ENCODE measurements at regions not wholly inside any gene's neighbourhood (a gene's known extent, or its start where the extent isn't known, plus 50 kb on each side); places are given as distances from the start of the nearest gene placed in this dataset.
A peak's percentile ranks its signal among the peaks of the same experiment; 100 is the strongest.

GRCh38 chr9:108282872-108283271 lies 572.9 kb downstream of the ACTL7B start:
- Histone ChIP-seq H3K27ac (ENCODE audit: low read depth, low read length) (no peak overlapping the region), H3K9ac (ENCODE audit: low read length) (no peak overlapping the region), H3K27me3 (ENCODE audit: control insufficient read depth in 1 of 2, insufficient read depth in 2 of 2, low read length in 2 of 2) (no peaks in the 10 kb centered on the region), H3K4me3 (ENCODE audit: low read depth in 1 of 2, low read length in 2 of 2) (no peak overlapping the region), H3K36me3 (ENCODE audit: insufficient read depth, low read length) (no peaks in the 10 kb centered on the region), H3K4me1 (ENCODE audit: insufficient read depth, low read length) (peaks cover 15% of the 10 kb centered on the region), H3K9me3 (ENCODE audit: low read length) (no peaks in the 10 kb centered on the region)

DNA sequence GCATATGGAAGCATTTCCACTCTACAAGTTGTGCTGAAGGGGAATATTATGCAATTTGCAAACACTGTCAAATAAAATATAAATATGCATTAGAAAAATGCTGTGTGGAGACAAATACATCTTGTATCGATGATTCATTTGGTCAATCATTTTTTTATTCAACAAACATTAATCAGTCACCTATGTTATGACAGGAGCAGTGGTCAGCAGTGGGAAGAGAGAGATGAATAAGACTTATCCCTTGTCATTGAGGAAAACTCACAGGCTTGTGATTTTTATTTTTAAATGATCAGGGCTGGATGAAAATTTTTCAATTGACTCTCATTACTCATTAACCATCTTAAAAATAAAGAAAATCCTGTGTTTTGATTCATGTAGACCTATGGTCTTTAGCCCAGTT lies 574.1 kb downstream of the ACTL7B start:
- H3K36me3 ChIP-seq (ENCODE audit: insufficient read depth, low read length), result no peaks in the 10 kb centered on the region
- no peaks in the 10 kb centered on the region for H3K9me3 ChIP-seq (ENCODE audit: low read length)
- no peak overlapping the region for H3K27ac ChIP-seq (ENCODE audit: low read depth, low read length)
- no peaks in the 10 kb centered on the region for H3K27me3 ChIP-seq (ENCODE audit: control insufficient read depth in 1 of 2, insufficient read depth in 2 of 2, low read length in 2 of 2)
- H3K9ac ChIP-seq (ENCODE audit: low read length), result no peak overlapping the region
- H3K4me1 ChIP-seq (ENCODE audit: insufficient read depth, low read length), result peaks cover 15% of the 10 kb centered on the region
- no peak overlapping the region for H3K4me3 ChIP-seq (ENCODE audit: low read depth in 1 of 2, low read length in 2 of 2)

GRCh38 chr9:108278341-108278740 lies 577.4 kb downstream of the ACTL7B start:
- no peak overlapping the region for H3K27ac ChIP-seq (ENCODE audit: low read depth, low read length)
- H3K27me3 ChIP-seq (ENCODE audit: control insufficient read depth in 1 of 2, insufficient read depth in 2 of 2, low read length in 2 of 2), result no peaks in the 10 kb centered on the region
- H3K4me1 ChIP-seq (ENCODE audit: insufficient read depth, low read length), result peaks cover 3% of the 10 kb centered on the region
- no peaks in the 10 kb centered on the region for H3K9me3 ChIP-seq (ENCODE audit: low read length)
- H3K4me3 ChIP-seq (ENCODE audit: low read depth in 1 of 2, low read length in 2 of 2), result no peak overlapping the region
- no peaks in the 10 kb centered on the region for H3K36me3 ChIP-seq (ENCODE audit: insufficient read depth, low read length)
- no peak overlapping the region for H3K9ac ChIP-seq (ENCODE audit: low read length)

DNA sequence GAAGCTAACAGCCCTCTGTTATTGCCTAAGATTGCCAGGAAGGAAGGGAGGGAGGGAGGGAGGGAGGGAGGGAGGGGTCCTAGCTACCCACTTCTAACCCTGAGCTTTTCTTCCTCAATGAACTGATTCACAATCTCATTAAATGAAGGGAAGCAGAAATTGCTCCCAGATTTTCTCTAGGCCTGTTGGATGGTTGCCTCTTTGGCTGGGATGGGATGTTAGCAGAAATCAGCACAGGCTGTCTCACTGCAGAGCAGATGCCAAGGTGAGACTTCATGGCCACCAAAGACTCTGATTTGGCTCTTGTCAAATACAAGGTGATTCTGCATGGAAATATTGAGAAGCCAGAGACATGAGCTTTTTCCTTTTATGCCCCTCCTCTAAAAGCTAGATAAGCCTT lies 578.6 kb downstream of the ACTL7B start:
- no peaks in the 10 kb centered on the region for H3K36me3 ChIP-seq (ENCODE audit: insufficient read depth, low read length)
- H3K9me3 ChIP-seq (ENCODE audit: low read length), result no peaks in the 10 kb centered on the region
- no peak overlapping the region for H3K4me3 ChIP-seq (ENCODE audit: low read depth in 1 of 2, low read length in 2 of 2)

DNA sequence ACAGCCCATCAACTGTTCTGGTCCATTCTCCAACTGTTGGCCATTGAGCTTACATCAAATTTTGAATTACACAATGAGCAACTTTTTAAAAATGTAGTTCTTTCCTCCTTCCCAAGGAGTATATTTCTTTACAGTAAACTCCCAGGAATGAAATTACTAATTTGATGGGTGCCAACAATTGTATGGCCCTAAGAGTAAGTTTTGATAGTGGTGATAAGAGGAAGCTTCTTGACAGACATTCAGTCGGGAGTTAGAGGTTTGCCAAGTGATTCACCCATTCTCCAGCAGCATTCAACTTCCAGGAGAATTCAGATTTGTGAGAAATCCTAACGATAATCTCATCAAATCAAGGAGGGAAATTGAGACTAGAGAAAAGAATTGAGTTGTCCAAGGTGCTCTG lies 579.9 kb downstream of the ACTL7B start:
- no peak overlapping the region for H3K27ac ChIP-seq (ENCODE audit: low read depth, low read length)
- H3K9ac ChIP-seq (ENCODE audit: low read length), result no peak overlapping the region
- H3K27me3 ChIP-seq (ENCODE audit: control insufficient read depth in 1 of 2, insufficient read depth in 2 of 2, low read length in 2 of 2), result no peaks in the 10 kb centered on the region
- peaks cover 10% of the 10 kb centered on the region for H3K4me1 ChIP-seq (ENCODE audit: insufficient read depth, low read length)
- H3K36me3 ChIP-seq (ENCODE audit: insufficient read depth, low read length), result no peaks in the 10 kb centered on the region
- no peak overlapping the region for H3K4me3 ChIP-seq (ENCODE audit: low read depth in 1 of 2, low read length in 2 of 2)
- H3K9me3 ChIP-seq (ENCODE audit: low read length), result no peaks in the 10 kb centered on the region

More for the DNA sequence above, 578.6 kb downstream of the ACTL7B start:
- Histone ChIP-seq H3K4me1 (ENCODE audit: insufficient read depth, low read length) (peaks cover 2% of the 10 kb centered on the region), H3K27me3 (ENCODE audit: control insufficient read depth in 1 of 2, insufficient read depth in 2 of 2, low read length in 2 of 2) (no peaks in the 10 kb centered on the region), H3K9ac (ENCODE audit: low read length) (no peak overlapping the region), H3K27ac (ENCODE audit: low read depth, low read length) (no peak overlapping the region)

- H3K27ac ChIP-seq (ENCODE audit: low read depth, low read length), result no peak overlapping the region
- H3K4me3 ChIP-seq (ENCODE audit: low read depth in 1 of 2, low read length in 2 of 2), result no peak overlapping the region
- H3K9ac ChIP-seq (ENCODE audit: low read length), result no peak overlapping the region
- H3K36me3 ChIP-seq (ENCODE audit: insufficient read depth, low read length), result no peaks in the 10 kb centered on the region
- no peaks in the 10 kb centered on the region for H3K9me3 ChIP-seq (ENCODE audit: low read length)
- no peaks in the 10 kb centered on the region for H3K27me3 ChIP-seq (ENCODE audit: control insufficient read depth in 1 of 2, insufficient read depth in 2 of 2, low read length in 2 of 2)
- H3K4me1 ChIP-seq (ENCODE audit: insufficient read depth, low read length), result peaks cover 10% of the 10 kb centered on the region
Measured at GRCh38 chr9:108274971-108275370, 580.8 kb downstream of the ACTL7B start.

DNA sequence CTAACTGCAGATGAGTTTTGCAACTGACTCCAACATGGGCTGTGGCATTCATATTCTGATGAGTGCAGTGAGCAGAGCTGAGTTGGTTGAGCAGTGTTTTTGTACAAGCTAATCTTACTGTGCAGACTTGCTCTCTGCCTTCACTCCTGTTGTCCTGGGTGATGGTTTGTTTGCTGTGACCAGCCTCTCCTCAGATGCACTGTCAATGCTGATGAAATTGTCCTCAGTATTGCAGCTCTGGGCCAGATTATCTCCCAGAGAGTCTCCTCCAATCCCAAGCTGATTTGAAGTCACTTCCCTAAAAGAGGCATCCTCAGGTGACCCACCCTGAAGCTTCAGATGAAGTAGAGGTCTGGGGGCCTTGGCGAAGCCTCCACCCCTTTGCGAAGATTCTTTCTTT lies 581.8 kb downstream of the ACTL7B start:
- peaks cover 10% of the 10 kb centered on the region for H3K4me1 ChIP-seq (ENCODE audit: insufficient read depth, low read length)
- H3K9me3 ChIP-seq (ENCODE audit: low read length), result no peaks in the 10 kb centered on the region
- H3K27ac ChIP-seq (ENCODE audit: low read depth, low read length), result no peak overlapping the region
- H3K27me3 ChIP-seq (ENCODE audit: control insufficient read depth in 1 of 2, insufficient read depth in 2 of 2, low read length in 2 of 2), result no peaks in the 10 kb centered on the region
- no peaks in the 10 kb centered on the region for H3K36me3 ChIP-seq (ENCODE audit: insufficient read depth, low read length)
- no peak overlapping the region for H3K4me3 ChIP-seq (ENCODE audit: low read depth in 1 of 2, low read length in 2 of 2)
- no peak overlapping the region for H3K9ac ChIP-seq (ENCODE audit: low read length)

DNA sequence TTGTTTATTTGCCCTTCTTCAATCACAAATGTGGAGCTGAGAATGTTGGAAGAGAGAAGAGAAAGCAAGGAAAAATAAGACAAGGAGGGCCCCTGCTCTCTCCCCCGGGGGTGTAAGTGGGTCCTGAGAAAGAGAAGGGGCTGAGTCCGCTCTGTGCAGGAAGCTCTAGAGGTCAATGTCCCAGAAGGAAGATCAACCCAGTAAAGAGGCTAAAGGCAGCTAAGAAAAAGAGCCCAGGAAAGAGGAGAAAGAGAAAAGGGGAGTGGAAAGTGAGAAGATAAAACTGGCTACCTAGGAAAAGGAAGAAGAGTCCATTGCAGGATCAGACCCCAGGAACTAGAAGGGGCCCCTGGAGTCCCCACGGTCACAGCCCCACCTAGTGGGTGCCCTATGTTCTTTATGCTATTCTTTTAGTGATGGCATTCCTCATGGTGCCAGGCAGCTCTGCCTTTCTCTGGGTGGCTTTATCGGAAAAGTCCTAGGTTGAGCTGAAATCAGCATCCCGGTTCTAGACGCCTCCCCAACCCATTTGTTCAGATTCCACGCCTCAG lies 583.4 kb downstream of the ACTL7B start:
- Histone ChIP-seq H3K36me3 (ENCODE audit: insufficient read depth, low read length) (no peaks in the 10 kb centered on the region), H3K27me3 (ENCODE audit: control insufficient read depth in 1 of 2, insufficient read depth in 2 of 2, low read length in 2 of 2) (no peaks in the 10 kb centered on the region), H3K4me3 (ENCODE audit: low read depth in 1 of 2, low read length in 2 of 2) (peak overlapping the region in 1 of 2 donors; percentile 39), H3K9ac (ENCODE audit: low read length) (no peak overlapping the region), H3K9me3 (ENCODE audit: low read length) (no peaks in the 10 kb centered on the region), H3K27ac (ENCODE audit: low read depth, low read length) (no peak overlapping the region), H3K4me1 (ENCODE audit: insufficient read depth, low read length) (peaks cover 10% of the 10 kb centered on the region)

GRCh38 chr9:108271646-108272348 lies 584.0 kb downstream of the ACTL7B start:
- no peaks in the 10 kb centered on the region for H3K36me3 ChIP-seq (ENCODE audit: insufficient read depth, low read length)
- no peak overlapping the region for H3K27ac ChIP-seq (ENCODE audit: low read depth, low read length)
- peak overlapping the region in 1 of 2 donors; percentile 39 for H3K4me3 ChIP-seq (ENCODE audit: low read depth in 1 of 2, low read length in 2 of 2)
- no peaks in the 10 kb centered on the region for H3K9me3 ChIP-seq (ENCODE audit: low read length)
- H3K27me3 ChIP-seq (ENCODE audit: control insufficient read depth in 1 of 2, insufficient read depth in 2 of 2, low read length in 2 of 2), result no peaks in the 10 kb centered on the region
- no peak overlapping the region for H3K9ac ChIP-seq (ENCODE audit: low read length)
- peaks cover 10% of the 10 kb centered on the region for H3K4me1 ChIP-seq (ENCODE audit: insufficient read depth, low read length)

DNA sequence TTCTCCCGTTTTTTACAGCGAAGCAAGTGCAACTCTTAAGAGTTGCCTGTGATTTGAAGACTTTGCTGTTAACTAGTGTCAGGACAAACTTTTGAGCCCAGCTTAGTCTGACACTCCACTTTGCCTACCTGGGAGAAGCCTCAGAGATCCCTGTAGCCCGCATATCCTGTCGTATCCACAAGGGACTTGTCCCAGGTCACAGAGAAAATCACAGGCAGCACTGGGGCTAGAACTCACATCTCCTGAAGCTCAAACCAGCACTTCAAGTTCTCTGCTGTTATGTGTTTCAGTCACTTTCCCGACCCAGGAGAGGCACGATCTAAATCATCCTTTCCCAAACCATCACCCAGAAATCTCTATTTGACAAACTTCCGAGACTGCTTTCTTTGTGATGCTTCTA lies 584.5 kb downstream of the ACTL7B start:
- Histone ChIP-seq H3K27me3 (ENCODE audit: control insufficient read depth in 1 of 2, insufficient read depth in 2 of 2, low read length in 2 of 2) (no peaks in the 10 kb centered on the region), H3K36me3 (ENCODE audit: insufficient read depth, low read length) (no peaks in the 10 kb centered on the region), H3K27ac (ENCODE audit: low read depth, low read length) (no peak overlapping the region), H3K9me3 (ENCODE audit: low read length) (no peaks in the 10 kb centered on the region), H3K9ac (ENCODE audit: low read length) (no peak overlapping the region), H3K4me3 (ENCODE audit: low read depth in 1 of 2, low read length in 2 of 2) (no peak overlapping the region), H3K4me1 (ENCODE audit: insufficient read depth, low read length) (peaks cover 10% of the 10 kb centered on the region)

- no peaks in the 10 kb centered on the region for H3K36me3 ChIP-seq (ENCODE audit: insufficient read depth, low read length)
- no peak overlapping the region for H3K4me3 ChIP-seq (ENCODE audit: low read depth in 1 of 2, low read length in 2 of 2)
- H3K27ac ChIP-seq (ENCODE audit: low read depth, low read length), result no peak overlapping the region
- H3K9me3 ChIP-seq (ENCODE audit: low read length), result no peaks in the 10 kb centered on the region
- H3K4me1 ChIP-seq (ENCODE audit: insufficient read depth, low read length), result peaks cover 10% of the 10 kb centered on the region
- no peaks in the 10 kb centered on the region for H3K27me3 ChIP-seq (ENCODE audit: control insufficient read depth in 1 of 2, insufficient read depth in 2 of 2, low read length in 2 of 2)
- no peak overlapping the region for H3K9ac ChIP-seq (ENCODE audit: low read length)
Measured at GRCh38 chr9:108270561-108270960, 585.2 kb downstream of the ACTL7B start.

- peaks cover 10% of the 10 kb centered on the region for H3K4me1 ChIP-seq (ENCODE audit: insufficient read depth, low read length)
- H3K27me3 ChIP-seq (ENCODE audit: control insufficient read depth in 1 of 2, insufficient read depth in 2 of 2, low read length in 2 of 2), result no peaks in the 10 kb centered on the region
- no peak overlapping the region for H3K9ac ChIP-seq (ENCODE audit: low read length)
- no peak overlapping the region for H3K4me3 ChIP-seq (ENCODE audit: low read depth in 1 of 2, low read length in 2 of 2)
- H3K27ac ChIP-seq (ENCODE audit: low read depth, low read length), result no peak overlapping the region
- no peaks in the 10 kb centered on the region for H3K36me3 ChIP-seq (ENCODE audit: insufficient read depth, low read length)
- H3K9me3 ChIP-seq (ENCODE audit: low read length), result no peaks in the 10 kb centered on the region
Measured at GRCh38 chr9:108270051-108270450, 585.7 kb downstream of the ACTL7B start.

Measured in muscle layer of colon (tissue), 2 donors.